IPS DF 4.7 (cell line): ENCODE measurements at regions not wholly inside any gene's neighbourhood (a gene's known extent, or its start where the extent isn't known, plus 50 kb on each side); places are given as distances from the start of the nearest gene placed in this dataset.
"Not testable (repeated sequence)": the region's sequence is repeated elsewhere in the genome, so short reads cannot be mapped to it uniquely, and the experiment has no call there.

ENCODE experiments used
- DNase-seq: peaks from one replicate; pipeline ENCODE4 v3.0.0-alpha.2; 2013; ENCODE audit warnings: low spot score; ENCODE audit errors: extremely low read depth

DNA sequence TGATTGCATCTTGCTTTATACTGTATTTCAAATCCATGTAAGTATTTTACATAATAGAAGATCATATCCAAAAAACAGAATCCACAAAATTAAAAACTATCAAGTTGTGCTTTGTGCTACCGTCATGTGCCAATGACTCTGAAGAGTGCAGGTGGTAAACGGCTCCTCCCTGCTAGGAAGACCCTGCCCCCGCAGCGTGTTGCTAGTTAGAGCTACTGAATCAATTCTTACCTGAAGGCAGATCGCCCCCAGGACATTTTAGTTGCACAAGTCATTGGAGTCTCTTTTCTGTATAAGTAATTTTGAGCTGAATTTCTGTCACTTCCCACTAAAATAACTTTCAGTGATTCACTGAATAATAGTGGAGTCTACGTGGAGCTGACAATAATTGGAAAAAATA is 599.5 kb upstream of the ZFP42 start:
- DNase-seq = no peak

DNA sequence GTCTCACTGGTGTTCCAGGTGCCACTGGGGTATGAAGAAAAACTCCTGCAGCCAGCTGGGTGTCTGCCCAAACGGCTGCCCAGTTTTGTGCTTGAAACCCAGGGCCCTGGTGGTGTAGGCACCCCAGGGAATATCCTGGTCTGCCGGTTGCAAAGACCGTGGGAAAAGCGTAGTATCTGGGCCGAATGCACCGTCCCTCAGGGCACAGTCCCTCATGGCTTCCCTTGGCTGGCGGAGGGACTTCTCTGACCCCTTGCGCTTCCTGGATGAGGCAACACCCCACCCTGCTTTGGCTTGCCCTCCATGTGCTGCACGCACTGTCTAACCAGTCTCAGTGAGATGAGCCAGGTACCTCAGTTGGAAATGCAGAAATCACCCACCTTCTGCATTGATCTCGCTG is 587.1 kb upstream of the ZFP42 start:
- DNase-seq = not testable (repeated sequence)

DNA sequence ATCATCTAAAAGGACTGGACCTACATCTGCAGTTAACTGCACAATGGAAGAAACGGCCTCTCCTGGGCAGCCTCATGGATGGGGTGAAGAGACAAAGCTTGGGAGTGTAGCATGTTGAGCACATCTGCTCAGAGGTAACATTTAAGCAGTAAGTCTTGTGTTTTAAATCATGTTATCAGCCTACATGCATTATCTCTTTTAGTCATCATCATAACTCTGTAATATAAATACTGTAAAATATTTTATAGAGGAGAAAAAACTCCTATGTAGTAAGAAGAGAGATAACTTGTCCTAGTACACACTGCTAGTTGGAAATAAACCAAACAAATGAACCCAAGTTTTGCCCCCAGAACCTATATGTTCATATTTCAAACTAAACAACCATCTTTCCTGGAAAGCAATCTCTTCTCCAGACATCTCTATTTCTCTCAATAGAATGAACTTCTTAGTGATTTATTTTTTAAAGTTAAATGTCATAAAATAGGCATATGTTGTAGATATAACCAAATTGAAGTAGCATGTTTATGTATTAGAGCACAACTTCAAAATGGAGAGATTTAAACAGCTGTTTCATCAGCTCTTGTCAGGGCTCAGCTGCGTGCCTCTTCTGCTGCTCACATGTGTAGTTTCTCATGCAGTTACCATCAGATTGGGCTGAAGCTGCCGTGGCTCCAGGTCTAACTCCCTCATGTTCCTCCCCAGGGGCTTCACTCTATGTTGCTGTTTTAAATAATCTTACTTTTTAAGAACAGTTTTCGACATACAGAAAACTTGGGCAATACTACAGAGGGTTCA is 581.8 kb upstream of the ZFP42 start:
- DNase-seq = no peak

DNA sequence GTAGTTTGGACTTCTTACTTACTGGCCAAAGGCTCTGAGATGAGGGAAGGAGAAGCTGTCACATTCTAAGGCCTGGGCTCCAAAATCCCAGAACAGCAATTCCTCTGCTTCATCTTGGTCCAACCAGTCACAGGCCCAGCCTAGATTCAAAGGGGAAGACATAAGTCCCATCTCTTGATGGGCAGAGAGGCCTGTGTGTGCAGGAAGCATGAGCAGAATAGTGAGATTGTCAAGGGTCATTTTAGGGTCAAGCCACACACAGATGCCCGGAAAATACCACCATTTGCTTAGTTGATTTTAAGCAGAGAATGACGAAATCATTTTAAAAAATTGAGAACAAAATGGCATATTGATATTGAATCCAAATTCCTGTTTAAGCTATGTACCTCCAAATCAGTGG is 580.9 kb upstream of the ZFP42 start:
- no peak for DNase-seq

GRCh38 chr4:187415231-187415630 is 580.3 kb upstream of the ZFP42 start:
- no peak for DNase-seq

- DNase-seq = no peak
Observed at GRCh38 chr4:187416216-187416615, 579.4 kb upstream of the ZFP42 start.

DNA sequence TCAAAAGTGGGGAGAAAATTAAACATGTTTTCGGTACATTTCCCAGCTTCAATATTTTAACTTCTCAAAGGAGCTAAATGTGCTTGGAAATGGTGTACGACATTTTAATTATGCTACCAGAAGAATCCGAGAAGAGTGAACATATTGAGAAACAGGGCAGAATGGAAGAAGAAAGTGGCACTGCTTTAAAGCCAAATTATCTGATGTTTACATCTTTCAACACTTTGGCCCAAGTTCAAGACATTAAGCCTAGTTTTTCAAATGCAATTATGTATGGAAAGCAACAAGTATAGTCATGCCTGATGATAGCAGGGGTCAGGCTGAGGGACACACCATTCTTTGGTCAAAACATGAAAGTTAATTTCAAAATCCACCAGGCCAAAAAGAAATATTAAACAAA is 577.9 kb upstream of the ZFP42 start:
- DNase-seq = no peak

- no peak for DNase-seq
Observed at GRCh38 chr4:187422655-187423054, 572.9 kb upstream of the ZFP42 start.

DNA sequence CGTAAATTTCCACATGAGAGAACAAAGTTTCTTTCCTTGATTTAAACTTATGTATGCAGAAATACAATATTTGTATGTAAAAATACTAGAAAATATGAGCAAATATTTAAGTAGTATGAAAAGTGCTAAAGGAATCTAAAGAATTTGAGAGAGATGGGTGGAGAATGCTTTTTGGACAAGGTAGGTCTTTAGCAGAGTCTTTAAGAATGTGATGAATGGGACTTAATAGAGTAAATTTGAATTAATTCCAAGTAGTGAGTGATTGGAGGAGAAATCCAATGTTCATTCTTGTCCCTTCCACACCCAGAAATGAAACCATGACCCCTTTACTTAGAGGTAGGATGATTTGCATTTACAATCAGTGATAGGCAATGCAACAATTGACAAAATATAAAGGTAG is 570.9 kb upstream of the ZFP42 start:
- no peak for DNase-seq

DNA sequence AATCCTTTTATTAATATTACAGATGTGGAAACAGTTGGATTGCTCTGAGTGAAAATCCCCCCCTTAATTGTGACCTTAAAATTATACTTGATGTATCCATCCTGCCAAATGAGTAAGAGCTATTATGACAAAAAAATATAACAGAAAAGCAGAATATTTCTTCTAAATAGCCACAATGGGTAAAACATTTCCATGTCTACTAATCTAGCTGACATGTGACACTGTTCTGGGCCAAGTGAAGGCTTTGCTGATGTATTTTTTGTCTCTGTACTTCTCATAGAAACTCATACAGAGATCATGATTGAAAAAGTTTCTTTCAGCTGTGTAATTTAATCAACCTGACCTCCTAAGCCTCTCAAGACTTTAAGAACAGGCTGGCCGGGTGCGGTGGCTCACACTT is 569.1 kb upstream of the ZFP42 start:
- DNase-seq = no peak

DNA sequence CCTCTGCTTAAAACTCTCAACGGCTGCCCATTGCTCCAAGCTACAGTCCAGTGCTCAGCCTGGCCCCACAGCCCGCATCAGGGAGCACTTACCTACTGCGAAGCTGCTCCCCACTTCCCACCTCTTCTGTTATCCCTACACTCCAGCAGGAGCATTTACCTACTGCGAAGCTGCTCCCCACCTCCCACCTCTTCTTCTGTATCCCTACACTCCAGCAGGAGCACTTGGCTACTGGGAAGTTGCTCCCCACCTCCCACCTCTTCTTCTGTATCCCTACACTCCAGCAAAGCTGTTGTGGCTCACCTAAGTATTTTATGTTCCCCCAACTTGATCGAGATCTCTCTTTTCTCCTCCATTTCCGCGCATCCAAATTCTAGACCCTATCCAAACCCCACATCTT is 563.3 kb upstream of the ZFP42 start:
- DNase-seq = no peak

GRCh38 chr4:187433141-187433540 is 562.4 kb upstream of the ZFP42 start:
- DNase-seq = no peak

DNA sequence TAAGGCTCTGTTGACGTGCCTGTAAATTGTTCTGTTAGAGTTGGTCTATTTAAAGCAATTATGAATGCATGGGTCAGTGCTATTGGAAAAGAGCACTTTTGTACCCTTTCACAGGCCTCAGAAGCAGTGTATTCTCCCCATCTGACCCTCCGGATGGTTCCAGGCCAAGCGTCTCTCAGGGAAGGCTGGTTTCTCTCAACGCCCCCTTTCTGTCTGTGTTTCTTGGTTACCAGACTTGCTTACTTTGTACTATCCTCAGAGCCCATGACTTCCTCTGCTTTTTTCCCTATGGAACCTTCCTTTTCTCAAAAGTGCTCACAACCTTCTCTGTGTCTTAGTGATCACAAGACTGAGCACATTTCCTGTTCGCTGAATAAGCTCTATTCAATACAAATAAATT is 559.3 kb upstream of the ZFP42 start:
- DNase-seq = no peak

DNA sequence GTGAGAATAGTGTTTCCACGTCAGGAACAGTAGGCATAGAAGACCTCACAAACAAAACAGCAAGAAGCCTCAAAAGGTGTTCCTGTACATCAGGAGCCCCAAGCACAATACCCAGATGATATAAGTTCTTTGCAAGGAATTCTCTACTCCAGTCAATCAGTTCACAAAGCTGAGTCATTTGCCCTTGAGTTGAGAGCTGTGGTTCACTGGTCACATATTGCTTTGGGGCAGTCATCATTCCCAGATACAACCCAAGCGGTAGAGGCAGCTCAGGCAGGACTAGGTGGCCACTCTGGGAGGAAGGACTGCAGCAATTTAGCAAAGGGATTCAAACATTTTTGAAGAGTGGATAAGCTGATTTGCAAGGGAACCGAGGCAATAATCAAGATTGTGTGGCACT is 551.5 kb upstream of the ZFP42 start:
- DNase-seq = no peak

- DNase-seq = no peak
Observed at GRCh38 chr4:187449702-187450101, 545.9 kb upstream of the ZFP42 start.

DNA sequence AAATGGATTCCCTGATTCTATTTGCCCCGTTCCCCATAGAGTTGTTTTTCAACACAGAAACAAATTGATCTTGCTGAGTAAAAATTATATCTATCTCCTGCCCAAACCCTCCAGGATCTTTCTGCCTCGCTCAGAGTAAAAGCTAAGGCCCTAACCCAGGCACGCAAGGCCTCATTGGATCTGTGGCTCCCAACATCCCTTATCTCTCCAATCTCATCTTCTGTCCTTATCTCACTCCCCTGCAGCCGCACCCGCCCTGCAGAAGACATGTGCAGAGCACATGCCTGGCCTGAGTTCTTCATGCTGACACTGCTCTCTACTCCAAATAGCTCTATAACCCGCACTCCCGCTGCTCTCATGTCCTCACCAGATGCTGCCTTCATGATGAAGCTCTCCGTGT is 543.8 kb upstream of the ZFP42 start:
- DNase-seq = no peak

DNA sequence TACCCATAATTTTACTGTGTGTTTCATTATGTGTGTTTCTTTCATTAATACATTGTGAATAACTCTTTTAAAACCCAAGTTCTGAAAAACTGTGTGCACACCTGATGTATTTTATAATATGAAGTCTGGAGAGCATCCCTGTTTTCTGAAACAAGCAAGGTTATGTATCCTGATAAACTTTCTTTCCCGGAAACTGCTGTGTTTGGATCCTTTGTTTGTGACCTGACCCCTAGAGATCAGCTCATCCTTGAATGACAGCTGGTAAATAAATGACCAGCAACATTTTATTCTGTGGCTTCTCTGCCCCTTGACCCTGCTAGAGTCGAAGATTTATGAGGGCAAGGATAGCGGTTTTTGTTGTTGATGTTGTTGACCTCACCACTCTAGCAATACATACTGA is 535.6 kb upstream of the ZFP42 start:
- DNase-seq = no peak

- no peak for DNase-seq
Observed at GRCh38 chr4:187464573-187464972, 531.0 kb upstream of the ZFP42 start.

DNA sequence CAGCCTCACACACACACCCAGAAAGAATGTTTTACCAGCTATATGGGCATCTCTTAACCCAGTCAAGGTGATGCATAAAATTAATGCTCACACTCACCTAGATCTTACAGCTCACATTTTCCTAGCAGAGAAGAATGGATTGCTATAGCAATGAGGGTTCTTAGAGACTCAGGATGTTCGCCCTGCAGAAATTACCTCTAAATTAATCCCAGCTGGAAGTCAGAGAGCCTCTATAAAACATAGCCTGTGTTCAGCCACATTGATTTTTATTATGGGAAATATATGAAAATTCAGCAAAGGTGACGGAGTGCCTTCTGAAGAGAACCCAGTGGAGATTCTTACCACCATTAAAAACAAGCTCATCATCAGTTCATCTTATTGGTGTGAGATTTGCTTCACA is 528.3 kb upstream of the ZFP42 start:
- DNase-seq = no peak

DNA sequence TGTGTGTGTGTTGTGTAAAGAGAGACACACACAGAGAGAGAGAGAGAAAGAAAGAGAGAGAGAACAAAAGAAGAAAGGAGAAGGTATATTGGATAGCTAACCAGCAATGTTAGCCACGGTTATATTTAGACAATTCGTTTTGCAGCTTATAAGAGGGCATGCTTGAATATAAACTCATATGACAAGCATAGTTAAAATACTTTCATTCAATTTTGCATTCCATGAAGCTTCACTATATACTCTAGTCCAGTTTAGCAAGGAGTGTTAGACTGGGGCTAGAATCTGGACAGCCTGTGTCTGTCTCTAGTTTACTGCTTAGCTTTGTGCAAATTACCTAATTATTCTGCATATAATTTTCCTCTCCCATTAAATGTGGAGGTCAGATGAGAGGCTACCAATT is 525.9 kb upstream of the ZFP42 start:
- no peak for DNase-seq

DNA sequence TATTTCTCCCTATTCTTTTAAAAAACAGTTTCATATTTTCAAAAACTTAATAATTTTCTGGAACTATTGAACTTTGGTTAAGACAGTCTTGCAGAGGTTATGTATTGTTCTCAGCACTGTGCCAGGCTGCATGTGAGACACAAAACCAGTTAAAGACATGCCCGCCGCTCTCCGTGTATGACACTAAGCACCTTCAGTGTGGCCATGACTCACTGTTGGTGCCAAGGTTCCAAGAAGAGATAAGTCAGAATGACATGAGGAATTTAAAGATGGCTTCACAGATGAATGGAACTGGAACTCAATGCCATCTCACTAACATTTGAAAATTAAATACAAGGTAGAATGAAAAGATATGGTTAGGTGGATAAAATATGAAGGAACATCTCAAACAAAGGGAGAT is 525.5 kb upstream of the ZFP42 start:
- DNase-seq = no peak

- no peak for DNase-seq
Observed at GRCh38 chr4:187474238-187474637, 521.3 kb upstream of the ZFP42 start.

- no peak for DNase-seq
Observed at GRCh38 chr4:187475901-187476300, 519.7 kb upstream of the ZFP42 start.

GRCh38 chr4:187477224-187477623 is 518.3 kb upstream of the ZFP42 start:
- no peak for DNase-seq
